Endothelial cell of umbilical vein (primary cell): ENCODE measurements at regions not wholly inside any gene's neighbourhood (a gene's known extent, or its start where the extent isn't known, plus 50 kb on each side); places are given as distances from the start of the nearest gene placed in this dataset.
"Not testable (repeated sequence)": the region's sequence is repeated elsewhere in the genome, so short reads cannot be mapped to it uniquely, and the experiment has no call there.

ENCODE experiments used
- BruUV-seq: library from RNA; stranded (reverse); fragments of 400-500 nt; replicated peaks from 2 replicates; lab custom pipeline; 2021; lab: Mats Ljungman, UMichigan
- CTCF ChIA-PET: fragments of 300-600, 350-600 bp; sonication (Branson Sonifier 250); formaldehyde crosslinking; loops from one replicate; lab custom pipeline; 2021; ENCODE audit warnings: antibody characterized with exemption, inconsistent platforms; lab: Charles Lee
- POLR2A ChIA-PET: fragments of 300-600, 350-600 bp; sonication (Branson Sonifier 250); formaldehyde crosslinking; loops from one replicate; lab custom pipeline; 2021; ENCODE audit warnings: antibody characterized with exemption, inconsistent platforms; lab: Charles Lee
- DNase-seq: peaks from one replicate; pipeline ENCODE4 v3.0.0-alpha.2; 2011; ENCODE audit warnings: low read depth, low spot score
- FAIRE-seq: peaks from 2 replicates; lab custom pipeline; 2011; peaks lifted over from hg19 to GRCh38; lab: Jason Lieb, UNC
- H2AFZ ChIP-seq: 2 replicates; pipeline ENCODE4 v1.6.0; 2012; ENCODE audit warnings: low read depth, low read length, control low read depth, inconsistent platforms
- H3K27ac ChIP-seq: 2 replicates; pipeline ENCODE4 v1.5.1; 2011; ENCODE audit warnings: low read depth, mild to moderate bottlenecking, control low read depth, low read length, moderate library complexity; ENCODE audit not compliant: insufficient read depth
- H3K27me3 ChIP-seq, 2 experiments: 2 replicates each; pipeline versions ENCODE4 v1.6.0 to v1.6.1; 2011; ENCODE audit warnings: low read length in 2 of 2, mixed read lengths in 1 of 2; ENCODE audit not compliant: control insufficient read depth in 2 of 2, insufficient read depth in 2 of 2
- H3K36me3 ChIP-seq, 2 experiments: 2 replicates in 1 of 2; 3 replicates in 1 of 2; pipeline ENCODE4 v1.5.1; 2011; ENCODE audit warnings: low read length in 2 of 2, mild to moderate bottlenecking in 1 of 2, moderate library complexity in 1 of 2; ENCODE audit not compliant: control insufficient read depth in 2 of 2, insufficient read depth in 2 of 2; ENCODE audit errors: extremely low read depth in 1 of 2
- H3K4me1 ChIP-seq: 3 replicates; pipeline ENCODE4 v1.5.1; 2011; ENCODE audit warnings: mild to moderate bottlenecking, low read length; ENCODE audit not compliant: control insufficient read depth, insufficient read depth; ENCODE audit errors: extremely low read depth
- H3K4me2 ChIP-seq: 2 replicates; pipeline ENCODE4 v1.6.1; 2011; ENCODE audit warnings: low read length, control low read depth, mixed read lengths; ENCODE audit not compliant: insufficient read depth
- H3K4me3 ChIP-seq, 3 experiments: fragments of 200-600 bp in 1 of 3; sonication (generic), shearing (Covaris generic) in 1 of 3; replicated peaks in 1 of 3; 2 replicates each; pipeline ENCODE4 v1.5.1; 2011 to 2016; ENCODE audit warnings: control low read depth in 3 of 3, low read length in 3 of 3, mild to moderate bottlenecking in 2 of 3, inconsistent platforms in 1 of 3, low read depth in 1 of 3, moderate library complexity in 1 of 3; ENCODE audit not compliant: insufficient read depth in 1 of 3
- H3K79me2 ChIP-seq: 2 replicates; pipeline ENCODE4 v1.6.0; 2012; ENCODE audit warnings: low read length, inconsistent platforms; ENCODE audit not compliant: control insufficient read depth, insufficient read depth
- H3K9ac ChIP-seq: replicated peaks from 2 replicates; pipeline ENCODE3; 2011; ENCODE audit warnings: low read length, control low read depth; ENCODE audit not compliant: insufficient read depth; ENCODE audit errors: extremely low read depth
- H3K9me1 ChIP-seq: replicated peaks from 3 replicates; pipeline ENCODE4 v1.6.0; 2011; ENCODE audit warnings: mild to moderate bottlenecking, low read length; ENCODE audit not compliant: control insufficient read depth, insufficient read depth; ENCODE audit errors: extremely low read depth
- H3K9me3 ChIP-seq: replicated peaks from 2 replicates; pipeline ENCODE4 v1.5.1; 2012; ENCODE audit warnings: low read length, inconsistent platforms; ENCODE audit not compliant: control insufficient read depth, insufficient read depth
- H4K20me1 ChIP-seq: replicated peaks from 2 replicates; pipeline ENCODE3; 2011; ENCODE audit warnings: mild to moderate bottlenecking, low read length; ENCODE audit not compliant: control insufficient read depth, insufficient read depth; ENCODE audit errors: extremely low read depth
- EZH2 ChIP-seq: IDR thresholded peaks from 2 replicates; pipeline ENCODE4 v1.6.1; 2012; ENCODE audit warnings: borderline replicate concordance, low read depth, mild to moderate bottlenecking, moderate library complexity, low read length, inconsistent platforms; ENCODE audit not compliant: severe bottlenecking
- FOS ChIP-seq: IDR thresholded peaks from 2 replicates; pipeline ENCODE4 v1.6.1; 2011; ENCODE audit warnings: mild to moderate bottlenecking, low read length, moderate library complexity, borderline replicate concordance; ENCODE audit not compliant: insufficient read depth
- GATA2 ChIP-seq: IDR thresholded peaks from 2 replicates; pipeline ENCODE4 v1.7.0; 2011; ENCODE audit warnings: low read depth, mild to moderate bottlenecking, moderate library complexity, mixed read lengths, low read length; ENCODE audit not compliant: insufficient read length, insufficient read depth
- JUN ChIP-seq: IDR thresholded peaks from 2 replicates; pipeline ENCODE4 v1.6.1; 2011; ENCODE audit warnings: borderline replicate concordance, low read depth; ENCODE audit not compliant: insufficient read length, insufficient read depth
- MYC ChIP-seq: IDR thresholded peaks from one replicate; pipeline ENCODE4 v1.6.1; 2011; ENCODE audit warnings: mild to moderate bottlenecking, low read depth, low read length
- POLR2A ChIP-seq: IDR thresholded peaks from 2 replicates; pipeline ENCODE4 v1.6.1; 2012; ENCODE audit warnings: low read depth, mild to moderate bottlenecking, control low read depth, low read length
- POLR2AphosphoS5 ChIP-seq: IDR thresholded peaks from 2 replicates; pipeline ENCODE4 v1.6.1; 2012; ENCODE audit warnings: low read depth, mild to moderate bottlenecking, control low read depth, low read length, moderate library complexity; ENCODE audit not compliant: insufficient read depth
- dilution Hi-C: fragments of 300-500 bp; cut with MboI; formaldehyde crosslinking; loops from one replicate; pipeline ENCODE4 v1.15.0; 2019; ENCODE audit warnings: low sequenced_read_pairs; ENCODE audit not compliant: extremely low pct_ligation_motif_present
- intact Hi-C: fragments of 100-400 bp; cut with micrococcal nuclease; formaldehyde crosslinking; loops from one replicate; pipeline ENCODE4 v1.10.0; 2022
- TF ChIP-seq, protein P1 (sequence below): IDR thresholded peaks from 2 replicates; pipeline ENCODE4 v1.6.1; 2011; ENCODE audit not compliant: insufficient read depth, insufficient read length
- TF ChIP-seq, protein P2 (sequence below), 2 donors: IDR thresholded peaks; 1 replicate in 1 of 2; 2 replicates in 1 of 2; pipeline ENCODE4 v1.5.1; 2011; ENCODE audit warnings: low read length in 2 of 2, mild to moderate bottlenecking in 2 of 2, moderate library complexity in 2 of 2, control low read depth in 1 of 2, inconsistent platforms in 1 of 2, low read depth in 1 of 2; ENCODE audit not compliant: insufficient read depth in 1 of 2; ENCODE audit errors: extremely low read depth in 1 of 2

DNA sequence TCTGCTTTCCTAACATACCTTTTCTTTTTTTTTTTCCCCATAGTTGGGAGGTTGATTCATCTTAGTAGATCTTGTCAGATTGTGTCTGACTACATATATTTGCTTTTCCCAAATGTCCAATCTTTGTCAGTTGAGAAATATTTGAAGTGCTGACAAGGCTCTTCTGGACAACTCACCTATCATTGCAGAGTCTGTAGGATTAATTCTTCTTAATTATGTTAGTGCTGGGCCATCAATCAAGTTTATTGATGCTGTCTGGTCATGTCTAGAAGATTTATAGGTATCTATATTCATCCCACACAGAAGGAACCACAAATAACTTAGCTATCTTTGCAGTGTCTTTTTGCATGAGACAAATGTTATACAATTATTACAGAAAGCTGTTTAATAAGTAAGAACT lies 310.6 kb downstream of the ACTR3B start:
- no peak for DNase-seq
- CTCF ChIA-PET = no interaction called here

DNA sequence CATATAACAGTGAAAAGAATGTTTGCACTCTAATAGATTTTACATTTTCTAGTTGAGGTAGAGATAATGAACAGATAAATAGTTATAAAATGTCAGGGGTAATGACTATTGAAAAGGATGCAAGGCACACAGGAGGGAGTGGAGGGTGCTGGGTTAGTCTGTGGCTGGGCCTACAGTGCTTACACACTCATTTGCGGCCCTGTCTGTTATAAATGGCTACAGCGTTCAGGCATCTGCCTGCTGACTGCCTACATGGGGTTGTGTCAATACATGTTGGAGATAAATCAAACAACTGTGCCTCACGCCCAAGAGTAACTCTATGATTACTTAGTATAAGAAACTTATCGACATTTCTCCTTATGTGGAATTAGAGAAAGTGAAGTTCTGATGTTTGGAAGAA lies 313.3 kb downstream of the ACTR3B start:
- Histone ChIP-seq H3K9ac (no peak overlapping the region), H2AFZ (no peak overlapping the region), H3K79me2 (no peaks in the 10 kb centered on the region), H3K27me3 (no peaks in the 10 kb centered on the region), H4K20me1 (no peaks in the 10 kb centered on the region), H3K4me3 (no peak overlapping the region), H3K9me1 (no peaks in the 10 kb centered on the region), H3K27ac (no peak overlapping the region), H3K4me2 (no peak overlapping the region), H3K4me1 (no peaks in the 10 kb centered on the region), H3K9me3 (no peaks in the 10 kb centered on the region), H3K36me3 (no peaks in the 10 kb centered on the region)
- CTCF ChIA-PET = no interaction called here
- POLR2A ChIA-PET = no interaction called here
- intact Hi-C loops = no loop called here
- BruUV-seq = no TSS peak
- DNase-seq (no peak), FAIRE-seq (no peak)
- TF ChIP-seq FOS (no peak), POLR2AphosphoS5 (no peak), GATA2 (no peak), MYC (no peak), POLR2A (no peak), JUN (no peak), EZH2 (no peak)
- TF ChIP-seq, protein P1, sequence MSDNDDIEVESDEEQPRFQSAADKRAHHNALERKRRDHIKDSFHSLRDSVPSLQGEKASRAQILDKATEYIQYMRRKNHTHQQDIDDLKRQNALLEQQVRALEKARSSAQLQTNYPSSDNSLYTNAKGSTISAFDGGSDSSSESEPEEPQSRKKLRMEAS = no peak
- TF ChIP-seq, protein P2, sequence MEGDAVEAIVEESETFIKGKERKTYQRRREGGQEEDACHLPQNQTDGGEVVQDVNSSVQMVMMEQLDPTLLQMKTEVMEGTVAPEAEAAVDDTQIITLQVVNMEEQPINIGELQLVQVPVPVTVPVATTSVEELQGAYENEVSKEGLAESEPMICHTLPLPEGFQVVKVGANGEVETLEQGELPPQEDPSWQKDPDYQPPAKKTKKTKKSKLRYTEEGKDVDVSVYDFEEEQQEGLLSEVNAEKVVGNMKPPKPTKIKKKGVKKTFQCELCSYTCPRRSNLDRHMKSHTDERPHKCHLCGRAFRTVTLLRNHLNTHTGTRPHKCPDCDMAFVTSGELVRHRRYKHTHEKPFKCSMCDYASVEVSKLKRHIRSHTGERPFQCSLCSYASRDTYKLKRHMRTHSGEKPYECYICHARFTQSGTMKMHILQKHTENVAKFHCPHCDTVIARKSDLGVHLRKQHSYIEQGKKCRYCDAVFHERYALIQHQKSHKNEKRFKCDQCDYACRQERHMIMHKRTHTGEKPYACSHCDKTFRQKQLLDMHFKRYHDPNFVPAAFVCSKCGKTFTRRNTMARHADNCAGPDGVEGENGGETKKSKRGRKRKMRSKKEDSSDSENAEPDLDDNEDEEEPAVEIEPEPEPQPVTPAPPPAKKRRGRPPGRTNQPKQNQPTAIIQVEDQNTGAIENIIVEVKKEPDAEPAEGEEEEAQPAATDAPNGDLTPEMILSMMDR (IDR thresholded peaks at IDR 0.05; ENCODE audit: extremely low read depth in 1 of 2, insufficient read depth in 1 of 2, low read depth in 1 of 2, low read length in 2 of 2) = no peak
- dilution Hi-C loops = no loop called here

More for the DNA sequence above, 310.6 kb downstream of the ACTR3B start:
- Histone ChIP-seq H4K20me1 (no peaks in the 10 kb centered on the region), H3K27ac (no peak overlapping the region), H3K4me1 (no peaks in the 10 kb centered on the region), H3K9me3 (no peaks in the 10 kb centered on the region), H3K9ac (no peak overlapping the region), H2AFZ (no peak overlapping the region), H3K79me2 (no peaks in the 10 kb centered on the region), H3K27me3 (no peaks in the 10 kb centered on the region), H3K4me2 (no peak overlapping the region), H3K36me3 (no peaks in the 10 kb centered on the region), H3K4me3 (no peak overlapping the region), H3K9me1 (no peaks in the 10 kb centered on the region)
- POLR2A ChIA-PET = no interaction called here
- dilution Hi-C loops = no loop called here
- intact Hi-C loops = no loop called here
- FAIRE-seq = no peak
- TF ChIP-seq, protein P1 = no peak
- TF ChIP-seq FOS (no peak), GATA2 (no peak), JUN (no peak)
- no TSS peak for BruUV-seq

DNA sequence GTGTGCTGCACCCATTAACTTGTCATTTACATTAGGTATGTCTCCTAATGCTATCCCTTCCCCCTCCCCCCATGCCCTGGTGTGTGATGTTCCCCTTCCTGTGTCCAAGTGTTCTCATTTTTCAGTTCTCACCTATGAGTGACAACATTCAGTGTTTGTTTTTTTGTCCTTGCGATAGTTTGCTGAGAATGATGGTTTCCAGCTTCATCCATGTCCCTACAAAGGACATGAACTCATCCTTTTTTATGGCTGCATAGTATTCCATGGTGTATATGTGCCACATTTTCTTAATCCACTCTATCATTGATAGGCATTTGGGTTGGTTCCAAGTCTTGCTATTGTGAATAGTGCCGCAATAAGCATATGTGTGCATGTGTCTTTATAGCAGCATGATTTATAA lies 316.7 kb downstream of the ACTR3B start:
- intact Hi-C loops, FAIRE-seq, CTCF ChIA-PET: not testable (repeated sequence)

More for the DNA sequence above, 316.7 kb downstream of the ACTR3B start:
- H3K9ac ChIP-seq, POLR2A ChIA-PET, H3K27ac ChIP-seq, H3K27me3 ChIP-seq, H3K9me1 ChIP-seq, H3K36me3 ChIP-seq, H3K79me2 ChIP-seq, H4K20me1 ChIP-seq, H3K9me3 ChIP-seq, H3K4me1 ChIP-seq, BruUV-seq, H3K4me2 ChIP-seq, dilution Hi-C loops, DNase-seq, H2AFZ ChIP-seq, H3K4me3 ChIP-seq: not testable (repeated sequence)
